SK-N-SH treated with all-trans-retinoic acid at 6 μM for 48 hours (cell line): ENCODE measurements at regions not wholly inside any gene's neighbourhood (a gene's known extent, or its start where the extent isn't known, plus 50 kb on each side); places are given as distances from the start of the nearest gene placed in this dataset.

ENCODE experiments used
- PATZ1 ChIP-seq: fragments of 250-450 bp; sonication (Bioruptor Pico); IDR thresholded peaks from 2 replicates; pipeline ENCODE4 v1.8.0; 2020; ENCODE audit warnings: mild to moderate bottlenecking, moderate library complexity, borderline replicate concordance
- PPARA ChIP-seq: fragments of 250-450 bp; sonication (Bioruptor Pico); IDR thresholded peaks from 2 replicates; pipeline ENCODE4 v1.5.0; 2020; ENCODE audit warnings: mild to moderate bottlenecking, borderline replicate concordance
- ZNF8 ChIP-seq: fragments of 450-650 bp; formaldehyde crosslinking; IDR thresholded peaks from 2 replicates; pipeline ENCODE4 v1.5.0; 2020; ENCODE audit warnings: mild to moderate bottlenecking, moderate library complexity

GRCh38 chr12:89936631-89937030 is 228.0 kb upstream of the ATP2B1 start:
- no peak for TF ChIP-seq PPARA (CRISPR knock-in tag)
- no peak for TF ChIP-seq ZNF8 (CRISPR knock-in tag)
- TF ChIP-seq PATZ1 (CRISPR knock-in tag) = no peak
